ENCODE measurements at regions not wholly inside any gene's neighbourhood (a gene's known extent, or its start where the extent isn't known, plus 50 kb on each side); places are given as distances from the start of the nearest gene placed in this dataset.
"Not testable (repeated sequence)": the region's sequence is repeated elsewhere in the genome, so short reads cannot be mapped to it uniquely, and the experiment has no call there.

DNA sequence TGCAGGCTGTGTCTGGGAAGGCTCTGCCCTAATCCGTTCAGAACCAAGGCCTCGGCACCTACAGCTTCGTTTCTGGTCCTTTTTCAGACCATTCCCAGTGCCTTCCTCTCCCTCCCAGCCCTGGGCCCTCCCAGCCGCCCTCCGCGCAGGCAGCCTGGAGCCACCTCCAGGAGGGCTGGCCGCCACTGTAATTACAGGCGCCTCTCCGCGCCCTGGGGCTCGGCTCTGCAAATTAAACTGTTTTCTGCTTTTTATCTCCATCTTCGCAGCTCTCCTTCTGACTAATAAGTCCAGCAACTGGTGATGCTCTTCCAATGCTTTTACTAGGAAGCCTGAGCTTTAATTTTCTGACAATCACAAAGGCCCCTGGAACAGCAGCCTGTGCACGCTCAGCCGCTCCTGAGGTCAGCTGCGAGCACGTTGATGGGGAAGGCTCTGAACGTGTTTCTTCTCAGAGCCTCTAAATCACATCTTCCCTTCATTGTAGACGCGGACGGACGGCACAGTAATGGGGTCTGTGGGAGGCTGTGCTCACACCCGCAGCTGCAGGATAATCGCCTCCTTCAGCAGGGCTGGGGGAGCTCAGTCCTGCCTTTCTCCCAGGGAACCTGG is 194.6 kb downstream of the DLL1 start:
- no peak for DNase-seq

- DNase-seq, result no peak
Measured at GRCh38 chr6:170095273-170095981, 195.5 kb downstream of the DLL1 start.

- DNase-seq, result no peak
Measured at GRCh38 chr6:170094686-170095272, 196.1 kb downstream of the DLL1 start.

DNA sequence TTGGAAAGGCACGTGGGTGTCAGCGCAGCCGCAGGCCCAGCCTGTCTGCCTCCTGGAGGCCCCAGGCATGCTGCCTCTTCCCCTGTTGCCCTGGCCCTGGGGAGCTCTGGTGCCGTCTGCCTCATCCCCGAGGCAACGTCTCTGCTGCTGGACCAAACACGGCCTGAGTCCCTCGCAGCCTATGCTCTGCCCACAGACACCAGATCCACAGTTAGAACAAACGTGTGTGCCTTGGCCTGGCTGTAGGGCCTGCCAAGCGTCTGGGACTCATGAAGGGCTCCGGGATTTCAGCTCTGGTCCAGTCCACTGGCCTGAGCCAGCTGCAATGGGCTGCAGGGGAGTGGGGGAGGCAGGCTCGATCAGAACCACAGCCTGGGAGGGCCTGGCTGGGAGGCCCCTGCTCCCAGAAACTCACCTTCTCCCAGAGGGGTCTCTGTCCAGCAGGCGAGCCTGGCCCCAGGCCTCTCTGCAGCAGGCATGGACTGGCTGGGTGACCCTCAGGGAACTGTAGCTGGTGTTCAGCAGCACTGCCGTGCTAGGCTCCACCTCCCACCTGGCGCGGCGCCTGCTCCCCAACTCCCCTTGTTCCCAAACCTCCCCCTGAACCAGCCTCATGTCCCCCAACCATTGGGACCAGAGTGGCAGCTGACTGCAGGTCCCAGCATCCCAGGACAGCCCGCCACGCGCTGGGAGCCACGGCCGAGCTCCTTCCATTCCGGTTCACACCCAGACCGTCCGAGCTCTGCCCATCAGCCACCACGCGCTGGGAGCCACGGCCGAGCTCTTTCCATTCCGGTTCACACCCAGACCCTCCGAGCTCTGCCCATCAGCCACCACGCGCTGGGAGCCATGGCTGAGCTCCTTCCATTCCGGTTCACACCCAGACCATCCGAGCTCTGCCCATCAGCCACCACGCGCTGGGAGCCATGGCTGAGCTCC is 197.0 kb downstream of the DLL1 start:
- no peak for DNase-seq

- no peak for DNase-seq
Measured at GRCh38 chr6:170093276-170093657, 197.6 kb downstream of the DLL1 start.

DNA sequence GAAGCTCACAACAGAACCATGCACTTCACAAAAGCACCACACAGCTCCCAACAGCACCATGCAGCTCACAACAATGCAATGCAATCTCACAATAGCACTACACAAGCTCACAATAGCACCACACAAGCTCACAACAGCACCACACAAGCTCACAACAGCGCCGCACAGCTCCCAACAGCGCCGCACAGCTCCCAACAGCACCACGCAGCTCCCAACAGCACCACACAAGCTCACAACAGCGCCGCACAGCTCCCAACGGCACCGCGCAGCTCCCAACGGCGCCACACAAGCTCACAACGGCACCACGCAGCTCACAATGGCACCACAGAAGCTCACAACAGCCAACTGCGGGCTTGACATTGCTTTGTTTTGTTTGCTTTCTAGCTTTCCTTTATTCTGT is 198.1 kb downstream of the DLL1 start:
- no peak for DNase-seq

DNA sequence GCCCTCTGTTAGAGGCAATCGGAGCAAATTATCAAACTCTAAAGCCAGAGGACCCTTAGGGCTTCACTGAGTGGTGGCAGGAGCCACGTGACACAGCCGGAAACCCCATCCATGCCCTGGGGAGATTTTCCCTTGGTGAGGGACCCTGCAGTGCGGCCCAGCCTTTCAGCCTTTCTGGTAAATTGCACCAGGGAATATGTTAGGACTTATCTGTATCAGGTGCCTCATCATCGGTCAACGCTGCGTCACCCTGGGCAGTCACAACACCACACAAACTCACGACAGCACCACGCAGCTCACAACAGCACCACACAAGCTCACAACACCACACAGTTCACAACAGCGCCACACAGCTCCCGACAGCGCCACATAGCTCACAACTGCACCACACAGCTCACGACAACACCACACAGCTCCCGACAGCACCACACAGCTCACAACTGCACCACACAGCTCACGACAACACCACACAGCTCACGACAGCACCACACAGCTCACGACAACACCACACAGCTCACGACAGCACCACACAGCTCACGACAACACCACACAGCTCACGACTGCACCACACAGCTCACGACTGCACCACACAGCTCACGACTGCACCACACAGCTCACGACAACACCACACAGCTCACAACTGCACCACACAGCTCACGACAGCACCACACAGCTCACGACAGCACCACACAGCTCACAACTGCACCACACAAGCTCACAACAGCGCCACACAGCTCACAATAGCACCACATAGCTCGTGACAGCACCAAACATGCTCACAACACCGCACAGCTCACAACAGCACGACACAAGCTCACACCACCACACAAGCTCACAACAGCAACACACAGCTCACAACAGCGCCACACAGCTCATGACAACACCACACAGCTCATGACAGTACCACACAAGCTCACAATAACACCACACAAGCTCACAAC is 199.0 kb downstream of the DLL1 start:
- no peak for DNase-seq

- DNase-seq, result no peak
Measured at GRCh38 chr6:170091000-170091638, 199.8 kb downstream of the DLL1 start.

- no peak for DNase-seq
Measured at GRCh38 chr6:170090561-170090960, 200.3 kb downstream of the DLL1 start.

- DNase-seq, result no peak
Measured at GRCh38 chr6:170089963-170090362, 200.9 kb downstream of the DLL1 start.

- no peak for DNase-seq
Measured at GRCh38 chr6:170088582-170088955, 202.3 kb downstream of the DLL1 start.

GRCh38 chr6:170087941-170088581 is 202.8 kb downstream of the DLL1 start:
- no peak for DNase-seq

DNA sequence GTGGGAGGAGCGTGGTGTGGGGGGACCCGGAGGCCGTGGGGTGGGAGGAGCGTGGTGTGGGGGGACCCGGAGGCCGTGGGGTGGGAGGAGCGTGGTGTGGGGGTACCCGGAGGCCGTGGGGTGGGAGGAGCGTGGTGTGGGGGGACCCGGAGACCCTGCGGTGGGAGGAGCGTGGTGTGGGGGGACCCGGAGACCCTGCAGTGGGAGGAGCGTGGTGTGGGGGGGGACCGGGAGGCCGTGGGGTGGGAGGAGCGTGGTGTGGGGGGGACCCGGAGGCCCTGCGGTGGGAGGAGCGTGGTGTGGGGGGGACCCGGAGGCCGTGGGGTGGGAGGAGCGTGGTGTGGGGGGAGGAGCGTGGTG is 203.5 kb downstream of the DLL1 start:
- not testable (repeated sequence) for DNase-seq

GRCh38 chr6:170086639-170087420 is 204.0 kb downstream of the DLL1 start:
- no peak for DNase-seq

DNA sequence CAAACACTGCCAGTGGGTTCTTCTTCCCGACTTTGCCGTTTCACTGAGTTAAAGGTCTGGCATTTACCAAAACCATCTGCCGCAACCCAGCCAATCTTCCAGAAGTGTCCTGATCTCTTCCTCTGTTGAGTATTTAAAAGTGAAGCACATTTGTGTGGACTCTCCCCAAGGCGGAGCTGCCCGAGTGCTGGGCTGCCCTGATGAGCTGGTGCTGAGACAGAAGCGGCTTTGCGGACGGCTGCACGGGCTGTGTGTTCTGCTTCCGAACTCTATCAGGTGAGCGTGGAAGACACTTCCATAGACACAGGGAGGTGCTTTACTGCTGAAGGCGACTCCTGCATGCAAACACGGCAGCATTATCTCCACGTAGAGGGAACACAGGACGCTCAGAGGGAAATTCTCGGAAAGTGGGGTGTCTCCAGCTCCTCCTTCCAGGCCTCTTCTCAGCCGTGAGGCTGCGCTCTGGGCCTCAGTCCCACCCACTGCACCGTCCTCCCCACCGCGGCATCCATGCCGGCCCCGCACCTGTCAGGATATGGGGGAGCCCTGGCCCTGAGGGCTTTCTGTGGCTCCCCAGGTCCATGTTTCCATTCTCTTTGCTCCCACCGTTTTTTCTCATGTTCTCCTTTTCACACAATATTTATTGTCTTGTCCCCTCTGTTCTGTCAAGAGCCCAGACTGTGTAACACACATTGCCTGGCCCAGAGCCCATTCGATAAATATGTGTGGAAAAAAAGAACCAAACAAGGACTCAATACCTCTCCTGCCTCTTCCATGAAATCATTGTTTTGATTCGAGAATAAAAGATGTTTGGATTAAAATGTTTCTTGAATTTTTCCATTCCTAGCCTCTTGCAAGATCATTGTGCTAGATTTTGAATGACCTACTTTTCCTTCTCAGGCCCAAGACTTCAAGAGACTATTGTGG is 205.1 kb downstream of the DLL1 start:
- no peak for DNase-seq

GRCh38 chr6:170084166-170084730 is 206.6 kb downstream of the DLL1 start:
- DNase-seq, result no peak

DNA sequence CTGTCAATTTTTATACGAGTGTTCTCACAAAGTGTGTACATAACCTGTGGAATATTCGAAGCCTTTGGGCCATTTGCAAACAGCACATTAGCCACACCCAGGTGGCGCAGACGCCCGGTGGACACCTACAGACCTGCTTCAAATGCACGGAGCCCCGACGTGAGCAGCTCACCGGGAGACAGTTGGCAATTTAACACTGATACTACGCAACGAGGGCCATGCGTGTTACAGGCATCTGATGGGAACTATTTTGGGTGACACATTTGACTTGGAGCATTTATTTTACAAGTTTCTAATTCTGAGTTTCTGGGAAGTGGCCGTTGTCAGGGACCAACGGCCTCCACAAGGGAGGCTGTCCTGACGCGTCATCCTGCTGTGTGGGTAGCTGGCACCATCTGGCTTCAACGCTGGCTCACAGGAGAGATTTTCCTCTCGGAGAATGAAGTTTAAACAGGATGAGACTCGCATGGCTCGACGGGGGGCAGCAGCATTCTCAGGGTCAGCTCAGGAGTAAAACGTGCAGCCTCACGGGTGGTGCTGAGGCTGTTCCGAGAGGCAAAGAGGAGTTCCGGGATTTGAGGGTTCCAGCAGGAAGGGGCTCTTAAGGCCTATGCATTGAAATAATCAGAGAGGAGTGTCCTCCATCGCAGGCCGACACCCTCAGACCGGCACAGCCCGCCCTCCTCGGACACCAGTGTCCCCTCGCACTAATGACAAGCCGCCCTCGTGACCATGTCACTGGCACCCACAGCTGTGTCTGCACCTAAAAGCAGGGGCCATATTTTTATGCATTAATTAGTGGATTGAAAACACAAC is 207.4 kb downstream of the DLL1 start:
- DNase-seq, result no peak

Measured in fibroblast of skin of abdomen (primary cell).